Esophagus squamous epithelium (tissue), 5 donors: ENCODE measurements at regions not wholly inside any gene's neighbourhood (a gene's known extent, or its start where the extent isn't known, plus 50 kb on each side); places are given as distances from the start of the nearest gene placed in this dataset.

ENCODE experiments used
- DNase-seq: peaks from one replicate; lab custom pipeline; 2025; lab: John Stamatoyannopoulos, UW
- H3K27ac ChIP-seq, 4 donors: fragments of 200-600 bp; sonication (generic); one replicate each; pipeline ENCODE4 v1.5.1; 2016 to 2019; ENCODE audit warnings: mild to moderate bottlenecking in 1 of 4
- H3K27me3 ChIP-seq, 4 donors: fragments of 200-600 bp; sonication (generic); 1 replicate in 3 of 4; 2 replicates in 1 of 4; pipeline versions ENCODE4 v1.5.1 to v1.6.0; 2017 to 2021; ENCODE audit warnings: antibody characterized with exemption in 1 of 4
- H3K36me3 ChIP-seq, 3 donors: fragments of 200-600 bp; sonication (generic); one replicate each; pipeline ENCODE4 v1.5.1; 2016 to 2019
- H3K4me1 ChIP-seq, 3 donors: fragments of 200-600 bp; sonication (generic); one replicate each; pipeline ENCODE4 v1.5.1; 2017 to 2019
- H3K4me3 ChIP-seq, 4 donors: fragments of 200-600 bp; sonication (generic); 1 replicate in 3 of 4; 2 replicates in 1 of 4; pipeline ENCODE4 v1.5.1; 2016 to 2019; ENCODE audit warnings: mild to moderate bottlenecking in 2 of 4, moderate library complexity in 1 of 4
- H3K9me3 ChIP-seq, 3 donors: fragments of 200-600 bp; sonication (generic); one replicate each; pipeline ENCODE4 v1.5.1; 2016 to 2019
- POLR2A ChIP-seq, 4 donors: fragments of 450-650 bp; IDR thresholded peaks; one replicate each; pipeline ENCODE4 v1.6.1; 2017; ENCODE audit warnings: antibody characterized with exemption in 4 of 4, mild to moderate bottlenecking in 4 of 4, moderate library complexity in 3 of 4
- WGBS, 2 donors: methylation state at CpG; one replicate each; pipeline ENCODE4 v1.1.5; 2018; 5-methylcytosine and 5-hydroxymethylcytosine counted together
- intact Hi-C: fragments of 100-400 bp; cut with DNase I; formaldehyde crosslinking; loops from one replicate; pipeline ENCODE4 v1.15.0; 2022
- TF ChIP-seq, protein P1 (sequence below), 6 experiments: fragments of 450-650 bp in 4 of 6; fragments of 200-600 bp in 2 of 6; sonication (generic) in 2 of 6; IDR thresholded peaks; one replicate each; pipeline ENCODE4 v1.5.1; 2016 to 2019; ENCODE audit warnings: antibody characterized with exemption in 6 of 6, mild to moderate bottlenecking in 4 of 6, moderate library complexity in 4 of 6
- donor health status: DM: yes; HTN: yes; CAD: no.

DNA sequence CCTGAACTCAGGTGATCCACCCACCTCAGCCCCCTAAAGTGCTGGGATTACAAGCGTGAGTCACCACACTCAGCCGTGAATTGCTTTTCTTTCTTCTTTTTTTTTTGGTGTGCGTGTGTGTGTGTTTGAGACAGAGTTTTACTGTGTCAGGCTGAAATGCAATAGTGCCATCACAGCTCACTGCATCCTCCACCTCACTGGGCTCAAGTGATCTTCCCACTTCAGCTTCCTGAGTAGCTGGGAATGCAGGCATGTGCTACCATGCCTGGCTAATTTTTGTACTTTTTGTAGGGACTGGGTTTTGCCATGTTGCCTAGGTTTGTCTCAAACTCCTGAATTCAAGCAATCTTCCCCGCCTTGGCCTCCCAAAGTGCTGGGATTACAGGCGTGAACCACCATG lies 113.7 kb upstream of the HAPLN1 start:
- H3K27ac ChIP-seq: no peak overlapping the region
- H3K36me3 ChIP-seq: no peaks in the 10 kb centered on the region
- no peak overlapping the region for H3K4me3 ChIP-seq
- H3K4me1 ChIP-seq: no peaks in the 10 kb centered on the region
- TF ChIP-seq, protein P1, sequence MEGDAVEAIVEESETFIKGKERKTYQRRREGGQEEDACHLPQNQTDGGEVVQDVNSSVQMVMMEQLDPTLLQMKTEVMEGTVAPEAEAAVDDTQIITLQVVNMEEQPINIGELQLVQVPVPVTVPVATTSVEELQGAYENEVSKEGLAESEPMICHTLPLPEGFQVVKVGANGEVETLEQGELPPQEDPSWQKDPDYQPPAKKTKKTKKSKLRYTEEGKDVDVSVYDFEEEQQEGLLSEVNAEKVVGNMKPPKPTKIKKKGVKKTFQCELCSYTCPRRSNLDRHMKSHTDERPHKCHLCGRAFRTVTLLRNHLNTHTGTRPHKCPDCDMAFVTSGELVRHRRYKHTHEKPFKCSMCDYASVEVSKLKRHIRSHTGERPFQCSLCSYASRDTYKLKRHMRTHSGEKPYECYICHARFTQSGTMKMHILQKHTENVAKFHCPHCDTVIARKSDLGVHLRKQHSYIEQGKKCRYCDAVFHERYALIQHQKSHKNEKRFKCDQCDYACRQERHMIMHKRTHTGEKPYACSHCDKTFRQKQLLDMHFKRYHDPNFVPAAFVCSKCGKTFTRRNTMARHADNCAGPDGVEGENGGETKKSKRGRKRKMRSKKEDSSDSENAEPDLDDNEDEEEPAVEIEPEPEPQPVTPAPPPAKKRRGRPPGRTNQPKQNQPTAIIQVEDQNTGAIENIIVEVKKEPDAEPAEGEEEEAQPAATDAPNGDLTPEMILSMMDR (IDR thresholded peaks at IDR 0.05): no peak
- no peak for TF ChIP-seq POLR2A (IDR thresholded peaks at IDR 0.05)
- DNase-seq: no peak
- intact Hi-C loops: no loop called here
- no peaks in the 10 kb centered on the region for H3K9me3 ChIP-seq
- H3K27me3 ChIP-seq: no peaks in the 10 kb centered on the region
- WGBS, 2 donors: 81 to 84% methylated on average over 5 of the region's 5 CpGs

DNA sequence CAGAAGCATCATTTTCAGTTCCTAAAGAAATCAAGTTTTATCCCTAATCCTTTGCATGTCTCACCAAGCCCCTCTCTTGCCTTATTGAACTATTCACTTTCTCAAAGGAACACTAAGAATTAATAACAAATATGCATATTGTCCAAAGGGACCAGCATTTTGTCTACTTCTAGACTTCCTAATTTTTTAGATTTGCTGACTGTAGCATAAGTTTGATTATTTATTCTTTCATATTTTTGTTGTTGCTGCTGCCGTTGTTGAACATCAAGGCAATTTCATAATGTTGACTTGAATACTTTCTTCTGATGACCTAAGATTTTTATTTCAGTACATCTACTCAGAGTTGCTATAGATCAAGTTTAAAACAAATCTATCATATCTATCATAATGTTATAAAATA lies 111.2 kb upstream of the HAPLN1 start:
- WGBS, 2 donors: 74 to 79% methylated on average over 1 of the region's 1 CpG
- Histone ChIP-seq H3K4me1 (no peaks in the 10 kb centered on the region), H3K9me3 (no peaks in the 10 kb centered on the region), H3K27ac (no peak overlapping the region), H3K4me3 (no peak overlapping the region), H3K27me3 (no peaks in the 10 kb centered on the region), H3K36me3 (no peaks in the 10 kb centered on the region)
- DNase-seq: no peak
- intact Hi-C loops: no loop called here
- TF ChIP-seq, protein P1 (IDR thresholded peaks at IDR 0.05): no peak
- TF ChIP-seq POLR2A (IDR thresholded peaks at IDR 0.05): no peak

DNA sequence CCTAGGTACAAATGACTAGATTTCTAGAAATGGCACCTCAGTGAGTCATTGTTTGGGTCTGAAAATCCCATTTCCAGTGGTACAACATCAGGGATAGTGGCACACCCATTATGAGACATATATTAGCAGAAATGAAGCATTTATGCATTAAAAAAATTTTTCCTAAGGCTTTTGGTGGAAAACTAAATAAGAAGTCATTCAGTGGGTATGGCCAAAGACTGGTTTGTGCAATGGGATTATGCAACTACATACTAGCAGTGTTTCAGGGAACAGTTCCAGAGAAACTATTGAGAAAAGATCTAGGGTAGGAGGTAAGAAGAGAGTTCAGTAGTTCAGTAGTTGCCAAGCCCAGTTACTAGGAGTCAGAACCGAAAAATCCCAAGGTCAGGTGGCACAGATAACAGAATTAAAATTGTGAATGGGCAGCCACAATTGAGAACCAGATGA lies 106.5 kb upstream of the HAPLN1 start:
- Histone ChIP-seq H3K4me3 (no peak overlapping the region), H3K9me3 (no peaks in the 10 kb centered on the region), H3K27me3 (no peaks in the 10 kb centered on the region), H3K36me3 (no peaks in the 10 kb centered on the region), H3K4me1 (no peaks in the 10 kb centered on the region), H3K27ac (no peak overlapping the region)
- DNase-seq: no peak
- no peak for TF ChIP-seq POLR2A (IDR thresholded peaks at IDR 0.05)
- TF ChIP-seq, protein P1 (IDR thresholded peaks at IDR 0.05): no peak
- WGBS, 2 donors: 50 to 69% methylated on average over 1 of the region's 1 CpG
- intact Hi-C loops: no loop called here

DNA sequence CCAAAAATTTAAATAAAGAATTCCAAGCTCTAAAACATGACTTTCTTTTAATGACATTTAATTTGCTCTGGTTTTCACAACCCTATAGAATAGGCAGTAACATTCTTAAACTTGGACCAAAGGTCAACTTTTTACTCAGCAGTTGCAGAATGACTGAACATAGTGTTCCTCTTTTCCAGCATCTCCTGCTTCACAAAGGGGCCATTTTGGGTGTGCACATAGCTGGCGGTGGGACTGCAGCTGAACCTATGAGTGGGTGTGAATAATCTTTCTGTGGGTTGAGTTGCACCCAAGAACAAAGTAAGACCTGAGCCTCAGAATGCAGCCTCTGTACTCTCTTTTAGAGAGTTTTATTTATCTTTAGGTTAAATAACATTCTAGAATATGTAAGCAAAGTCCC lies 96.9 kb upstream of the HAPLN1 start:
- Histone ChIP-seq H3K4me3 (no peak overlapping the region), H3K27me3 (no peaks in the 10 kb centered on the region), H3K4me1 (no peaks in the 10 kb centered on the region), H3K36me3 (no peaks in the 10 kb centered on the region), H3K27ac (no peak overlapping the region), H3K9me3 (no peaks in the 10 kb centered on the region)
- no peak for DNase-seq
- WGBS, 2 donors: 55 to 88% methylated on average over 1 of the region's 1 CpG
- intact Hi-C loops: no loop called here
- TF ChIP-seq, protein P1 (IDR thresholded peaks at IDR 0.05): no peak
- TF ChIP-seq POLR2A (IDR thresholded peaks at IDR 0.05): no peak

DNA sequence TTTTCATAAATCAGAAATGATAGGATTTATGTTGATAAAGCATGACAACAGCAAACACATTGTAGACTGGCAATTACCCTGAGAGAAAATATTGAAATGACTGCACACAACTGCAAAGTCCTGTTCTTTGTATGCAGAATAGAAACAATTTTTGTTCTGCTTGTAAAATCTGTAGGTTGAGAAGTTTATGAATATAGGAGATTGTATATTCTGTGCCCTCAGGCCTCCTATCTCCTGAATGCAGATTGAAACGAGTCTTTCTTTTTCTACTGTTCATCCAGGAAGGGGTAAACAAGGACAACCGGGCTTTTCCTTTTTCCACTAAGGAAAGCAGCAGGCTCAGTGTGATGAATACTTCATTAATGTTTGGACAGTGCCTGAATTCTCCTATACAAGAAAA lies 95.0 kb upstream of the HAPLN1 start:
- no peaks in the 10 kb centered on the region for H3K4me1 ChIP-seq
- no peak for TF ChIP-seq POLR2A (IDR thresholded peaks at IDR 0.05)
- TF ChIP-seq, protein P1 (IDR thresholded peaks at IDR 0.05): no peak
- H3K36me3 ChIP-seq: no peaks in the 10 kb centered on the region
- no peaks in the 10 kb centered on the region for H3K27me3 ChIP-seq
- no peak overlapping the region for H3K4me3 ChIP-seq
- no peak overlapping the region for H3K27ac ChIP-seq
- no peak for DNase-seq
- no peaks in the 10 kb centered on the region for H3K9me3 ChIP-seq
- WGBS, 2 donors: 33 to 39% methylated on average over 2 of the region's 2 CpGs
- intact Hi-C loops: no loop called here
